Stimulated activated CD8-positive, alpha-beta memory T cell treated with anti-CD3 and anti-CD28 coated beads, Interleukin-12 subunit alpha, Interleukin-12 subunit beta, amount 100 ng/mL, for 4 hours (primary cell): ENCODE measurements at regions not wholly inside any gene's neighbourhood (a gene's known extent, or its start where the extent isn't known, plus 50 kb on each side); places are given as distances from the start of the nearest gene placed in this dataset.

Source experiments
- DNase-seq: peaks from one replicate; pipeline ENCODE4 v3.0.0-alpha.2; 2020; ENCODE audit warnings: low read depth

DNA sequence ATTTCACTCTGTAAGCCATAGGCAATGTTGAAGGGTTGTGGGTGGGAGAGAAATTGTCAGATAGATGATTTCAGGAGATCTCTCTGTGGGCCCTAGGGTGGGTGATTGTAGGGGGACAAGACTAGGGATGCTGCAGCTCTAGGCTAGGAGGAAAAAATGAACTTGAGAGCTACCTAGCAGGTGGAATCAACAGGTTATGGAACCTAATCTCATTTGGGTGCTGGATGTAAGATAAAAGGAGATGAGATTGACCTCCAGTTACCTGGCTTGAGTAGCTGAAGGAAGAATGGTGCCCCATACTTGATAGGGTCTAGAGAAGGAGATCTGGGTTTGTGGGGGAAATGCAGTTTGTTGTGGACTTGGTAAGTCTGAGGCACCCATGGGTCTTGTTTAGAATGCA lies 396.5 kb downstream of the RRAGC start:
- no peak for DNase-seq

DNA sequence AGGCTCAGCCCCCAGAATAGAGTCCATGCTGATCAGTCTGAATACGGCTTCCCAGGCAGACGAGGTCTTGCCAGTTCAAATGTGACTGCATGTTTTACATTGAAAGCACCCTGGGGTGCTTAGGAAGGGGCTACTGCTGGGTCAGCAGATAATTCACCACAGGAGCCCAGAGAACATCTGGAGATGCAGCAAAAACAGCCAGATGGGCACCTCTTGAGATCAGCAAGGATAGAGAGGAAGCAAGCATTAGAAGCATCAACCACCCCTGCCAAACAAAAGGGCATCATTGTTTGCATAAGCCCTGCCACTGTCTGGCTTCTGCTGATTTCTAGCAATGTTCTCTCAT lies 403.1 kb downstream of the RRAGC start:
- no peak for DNase-seq

DNA sequence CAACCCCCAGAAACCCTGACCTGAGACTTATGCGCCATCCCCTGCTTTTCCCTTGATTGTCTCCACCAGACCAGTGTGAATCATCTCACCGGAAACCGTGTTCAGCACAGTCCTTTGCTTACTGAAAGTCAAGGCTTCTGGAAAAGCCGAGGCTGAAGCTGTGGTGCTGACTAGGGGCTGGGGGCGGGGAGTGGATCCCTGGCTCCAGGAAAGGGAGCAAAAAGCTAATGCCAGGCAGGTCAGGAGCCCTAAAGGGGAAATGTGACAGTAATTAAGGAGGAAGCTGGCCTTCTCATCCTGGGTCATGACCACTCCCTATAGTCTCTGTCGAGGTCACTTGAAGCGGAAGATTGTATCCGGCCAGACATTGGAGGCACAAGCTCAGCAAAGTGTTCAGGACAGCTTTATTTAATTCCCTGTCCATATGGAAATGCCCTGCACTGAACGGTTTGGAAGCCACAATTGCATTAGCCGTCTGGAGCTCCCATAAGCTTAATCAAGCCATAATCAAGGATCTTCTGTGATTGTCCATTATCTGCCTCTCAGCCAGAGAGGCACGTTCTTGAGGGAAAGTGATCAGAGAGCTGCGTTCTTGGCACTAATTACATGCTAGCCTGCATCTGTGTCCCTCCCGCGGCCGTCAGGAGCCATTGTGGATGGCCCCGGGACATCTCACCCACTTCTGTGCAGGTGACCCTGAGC lies 403.6 kb downstream of the RRAGC start:
- DNase-seq, result no peak

DNA sequence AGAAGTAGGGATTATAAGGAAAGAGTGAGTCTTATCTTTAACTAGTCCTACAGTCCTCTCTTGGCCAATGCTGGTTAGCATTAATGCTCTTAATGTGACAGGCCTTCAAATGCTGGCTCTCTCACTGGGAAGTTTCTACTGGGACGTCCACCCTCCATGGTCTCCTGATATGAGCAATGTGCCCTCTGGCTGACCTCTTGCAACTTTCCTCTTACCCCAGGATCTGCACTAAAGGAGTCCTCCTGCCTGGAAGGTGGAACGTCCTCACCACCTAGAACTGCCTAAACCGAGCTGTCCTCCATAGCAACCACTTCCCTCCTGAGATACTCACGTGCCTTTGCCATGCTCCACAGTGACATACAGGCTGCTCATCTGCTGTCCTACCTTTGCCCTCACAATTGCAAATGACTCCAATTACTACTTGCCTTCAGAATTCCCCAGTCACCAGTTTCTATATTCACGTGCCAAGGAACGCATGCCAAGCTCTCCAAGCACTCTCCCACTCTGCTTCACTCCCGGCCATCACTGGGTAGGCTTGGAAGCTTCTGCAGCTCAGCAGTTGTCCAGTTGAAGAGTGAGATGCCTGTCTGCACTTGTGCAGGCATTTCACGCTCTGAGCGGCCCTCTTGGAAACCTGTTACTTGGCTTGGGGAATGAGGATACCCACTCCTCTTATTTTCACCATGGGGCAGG lies 404.7 kb downstream of the RRAGC start:
- DNase-seq, result no peak

DNA sequence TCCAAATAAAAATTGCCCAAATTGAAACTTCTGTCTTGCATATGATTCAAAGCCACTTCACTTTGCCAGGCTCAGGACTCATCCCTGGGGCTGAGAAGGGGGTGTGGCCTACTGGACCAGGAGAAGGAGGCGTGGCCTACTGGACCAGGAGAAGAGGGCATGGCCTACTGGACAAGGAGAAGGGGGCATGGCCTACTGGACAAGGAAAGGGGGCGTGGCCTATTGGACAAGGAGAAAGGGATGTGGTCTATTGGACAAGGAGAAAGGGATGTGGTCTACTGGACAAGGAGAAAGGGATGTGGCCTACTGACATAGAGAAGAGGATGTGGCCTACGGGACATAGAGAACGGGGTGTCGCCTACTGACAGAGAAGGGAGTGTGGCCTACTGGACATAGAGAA lies 405.3 kb downstream of the RRAGC start:
- DNase-seq, result no peak

DNA sequence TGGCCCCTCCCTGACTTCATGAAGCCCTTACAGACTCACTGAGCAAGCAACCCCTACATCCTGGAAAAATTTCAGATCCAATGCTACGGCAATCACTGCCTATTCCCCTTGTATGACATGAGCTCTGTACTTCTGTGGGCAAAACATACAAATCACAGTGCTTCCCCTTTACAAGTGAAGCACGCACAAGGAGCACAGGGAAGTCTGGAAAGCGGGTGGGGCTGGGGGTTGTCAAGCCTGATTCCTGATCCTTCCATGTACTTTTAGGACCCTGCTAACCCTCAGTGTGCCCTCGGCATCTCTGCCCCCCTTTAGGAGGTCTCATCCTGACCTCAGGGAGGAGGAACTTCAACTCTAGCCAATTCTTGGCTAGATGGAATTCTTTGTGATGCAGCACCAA lies 405.7 kb upstream of the POU3F1 start:
- no peak for DNase-seq

DNA sequence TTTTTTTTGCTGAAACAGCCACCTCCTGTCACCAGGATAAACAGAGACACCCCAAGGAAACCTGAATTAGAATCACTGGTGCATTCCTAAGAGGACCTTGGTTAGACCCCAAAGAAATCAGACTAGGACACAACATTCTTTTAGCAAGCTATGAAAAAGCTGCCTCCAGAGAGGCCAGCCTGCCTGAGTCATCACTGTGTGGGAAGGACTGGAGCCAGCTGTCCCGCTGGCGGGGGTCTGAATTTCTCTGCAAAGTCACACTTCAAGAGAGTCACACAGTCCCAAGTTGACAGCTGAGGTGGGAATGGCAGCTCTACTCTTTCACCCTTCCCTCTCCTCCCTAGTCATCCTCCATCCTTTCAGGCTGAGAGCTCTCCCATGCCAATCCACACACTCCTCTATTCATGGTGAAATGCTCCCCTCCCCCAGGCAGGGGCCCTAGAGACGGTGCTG lies 405.0 kb upstream of the POU3F1 start:
- no peak for DNase-seq

DNA sequence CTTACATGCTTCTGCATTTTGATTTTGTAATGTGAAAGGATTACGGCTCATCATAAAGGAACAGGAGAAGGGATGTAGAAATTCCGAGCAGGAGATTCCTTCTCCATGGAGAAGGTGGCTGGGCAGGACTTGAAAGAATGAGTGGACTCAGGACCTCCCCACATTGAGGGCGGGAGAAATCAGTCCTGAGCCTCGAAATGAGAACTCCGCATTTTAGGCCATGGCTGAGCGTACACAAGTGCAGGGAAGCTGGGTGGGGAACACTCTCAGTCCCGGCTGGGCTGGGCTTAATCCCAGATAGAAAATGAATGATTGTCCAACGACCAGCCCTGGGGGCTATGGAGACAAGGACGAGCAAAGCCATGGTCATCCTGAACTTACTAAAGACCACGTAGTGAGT lies 402.3 kb upstream of the POU3F1 start:
- DNase-seq, result no peak

DNA sequence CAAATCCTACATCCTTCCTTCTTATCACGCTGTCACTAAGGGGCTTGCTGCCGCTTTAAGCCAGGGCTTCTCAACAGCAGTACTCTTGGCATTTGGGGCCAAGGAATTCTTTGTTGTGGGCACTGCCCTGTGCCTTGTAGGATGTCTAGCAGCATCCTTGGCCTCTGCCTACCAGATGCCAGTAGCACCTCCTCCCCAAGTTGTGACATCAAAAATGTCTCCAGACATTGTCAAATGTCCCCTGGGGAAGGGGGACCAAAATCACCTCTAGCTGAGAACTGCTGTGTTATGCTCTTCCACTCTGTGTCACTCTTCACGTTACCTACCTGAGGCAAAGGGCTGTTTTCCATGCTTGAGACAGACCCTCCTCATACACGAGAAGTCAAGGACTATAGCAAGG lies 400.3 kb upstream of the POU3F1 start:
- no peak for DNase-seq

DNA sequence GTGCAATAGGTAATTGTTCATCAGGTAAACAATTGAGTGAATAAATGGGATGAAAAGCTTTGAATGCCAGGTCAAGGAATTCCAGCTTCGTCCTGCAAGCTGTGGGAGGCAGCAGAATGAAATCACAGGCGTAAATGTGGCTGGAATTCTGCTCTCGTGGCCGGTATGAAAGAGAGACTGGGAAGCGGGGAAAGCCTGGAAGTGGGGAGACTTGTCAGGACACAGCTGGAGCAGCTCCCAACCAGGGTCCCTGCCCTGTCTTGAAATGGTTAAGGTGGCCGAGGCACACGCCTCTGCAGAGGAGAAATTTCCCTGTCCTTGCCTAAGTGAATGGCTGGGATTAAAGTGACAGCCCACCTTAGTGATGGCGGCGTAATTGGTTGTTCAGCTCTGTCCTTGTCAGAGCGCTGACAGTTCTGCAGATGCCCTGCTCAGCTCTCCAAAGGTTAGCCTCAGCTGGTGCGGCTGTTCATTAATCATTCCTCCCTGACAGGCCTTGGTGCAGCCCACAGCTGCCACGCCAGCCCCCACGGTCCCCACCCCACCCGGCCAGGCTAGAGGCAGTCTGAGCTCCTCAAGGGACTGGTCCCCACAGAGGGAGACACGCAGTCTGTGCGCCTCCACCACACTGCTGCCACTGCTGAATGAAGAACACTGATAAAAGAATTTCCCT lies 398.3 kb upstream of the POU3F1 start:
- no peak for DNase-seq

DNA sequence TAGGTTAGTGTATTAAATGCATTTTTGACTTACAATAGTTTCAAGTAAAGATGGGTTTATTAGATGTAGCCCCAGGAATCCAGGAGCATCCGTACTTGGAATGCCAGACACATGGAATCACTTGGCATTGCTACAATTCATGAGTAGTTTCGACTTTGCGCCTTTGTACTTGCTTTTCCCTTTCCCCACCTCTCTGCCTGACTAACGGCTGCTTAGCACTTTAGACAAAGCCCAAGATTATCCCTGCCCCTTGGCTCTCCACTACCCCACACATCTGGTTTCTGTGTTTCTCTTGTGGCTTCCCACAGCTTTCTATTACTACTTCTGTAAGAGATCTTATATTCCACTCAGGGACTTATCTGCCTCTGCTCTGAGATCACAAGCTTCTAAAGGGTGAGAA lies 397.7 kb upstream of the POU3F1 start:
- no peak for DNase-seq

DNA sequence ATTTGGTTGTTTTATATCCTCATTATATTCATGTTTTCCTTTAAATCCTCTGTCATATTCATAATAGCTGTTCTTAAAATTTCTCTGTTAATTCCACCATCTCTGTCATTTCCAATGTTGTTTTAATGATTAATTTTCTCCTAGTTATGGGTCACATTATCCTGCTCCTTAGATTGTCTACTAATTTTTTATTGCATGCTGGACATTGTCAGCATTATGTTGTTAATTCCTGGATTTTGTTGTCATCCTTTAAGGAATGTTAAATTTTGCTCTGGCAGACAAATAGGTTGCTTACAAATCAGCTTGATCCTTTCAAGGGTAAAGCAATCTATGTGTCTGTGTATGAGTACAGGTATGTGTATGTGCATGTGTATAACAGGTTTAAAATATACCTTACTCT lies 393.8 kb upstream of the POU3F1 start:
- DNase-seq, result no peak

DNA sequence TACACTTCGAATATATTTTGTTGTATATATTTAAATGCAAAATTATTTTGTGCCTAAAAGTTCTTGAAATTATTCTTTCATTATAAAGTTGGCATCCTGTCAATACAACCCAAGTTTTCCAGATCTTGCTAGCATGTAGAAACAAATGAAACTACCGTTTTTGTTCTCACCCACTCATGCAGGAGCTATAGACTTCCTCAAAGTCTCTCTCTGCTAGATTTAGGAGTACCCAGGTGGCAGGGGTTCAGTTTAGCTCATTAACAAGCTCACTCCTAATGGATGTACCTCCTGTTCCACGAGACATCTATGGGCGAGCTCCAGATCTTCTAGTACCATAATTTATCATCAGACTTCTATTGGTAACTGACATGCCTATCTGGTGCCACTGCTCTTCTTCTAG lies 390.2 kb upstream of the POU3F1 start:
- DNase-seq, result no peak

DNA sequence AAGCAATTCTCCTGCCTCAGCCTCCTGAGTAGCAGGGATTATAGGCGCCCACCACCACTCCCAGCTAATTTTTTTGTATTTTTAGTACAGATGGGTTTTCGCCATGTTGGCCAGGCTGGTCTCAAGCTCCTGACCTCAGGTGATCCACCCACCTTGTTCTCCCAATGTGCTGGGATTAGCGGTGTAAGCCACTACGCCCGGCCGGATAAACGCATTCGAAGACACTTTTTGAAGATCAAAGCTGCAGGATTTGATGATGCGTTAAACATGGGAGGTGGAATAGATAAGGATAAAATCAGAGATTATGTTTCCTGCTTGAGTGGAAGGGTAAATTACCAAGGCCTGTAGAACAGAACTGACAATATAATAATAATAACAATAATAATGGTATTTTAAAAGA lies 389.4 kb upstream of the POU3F1 start:
- DNase-seq, result no peak

DNA sequence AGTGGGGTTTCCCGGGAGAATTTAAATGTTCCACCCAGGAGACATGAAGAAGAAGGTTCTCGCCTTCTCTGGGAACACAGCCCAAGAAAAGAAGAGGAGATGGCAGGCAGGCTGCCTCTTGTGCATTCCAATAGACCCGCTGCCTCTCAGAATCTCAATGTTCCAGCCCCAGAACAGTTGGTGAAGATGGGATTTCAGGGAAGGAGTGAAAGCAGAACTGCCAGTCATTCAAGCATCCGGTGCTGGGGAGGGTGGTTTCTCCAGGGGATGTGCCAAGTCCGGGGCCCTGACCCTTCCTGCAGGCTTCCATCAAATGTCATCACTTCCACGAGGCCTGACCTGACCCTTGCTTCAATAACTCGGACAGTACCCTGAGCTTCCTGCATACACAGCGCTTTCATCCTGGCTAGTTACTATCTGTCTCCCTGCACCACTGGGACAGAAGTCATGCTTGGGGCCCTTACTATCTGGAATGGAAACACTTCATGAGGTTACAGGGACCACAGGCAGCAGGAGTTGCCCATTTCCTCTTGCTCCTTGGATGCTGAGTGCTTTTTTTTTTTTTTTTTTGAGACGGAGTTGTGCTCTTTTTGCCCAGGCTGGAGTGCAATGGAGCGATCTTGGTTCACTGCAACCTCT lies 386.6 kb upstream of the POU3F1 start:
- no peak for DNase-seq

DNA sequence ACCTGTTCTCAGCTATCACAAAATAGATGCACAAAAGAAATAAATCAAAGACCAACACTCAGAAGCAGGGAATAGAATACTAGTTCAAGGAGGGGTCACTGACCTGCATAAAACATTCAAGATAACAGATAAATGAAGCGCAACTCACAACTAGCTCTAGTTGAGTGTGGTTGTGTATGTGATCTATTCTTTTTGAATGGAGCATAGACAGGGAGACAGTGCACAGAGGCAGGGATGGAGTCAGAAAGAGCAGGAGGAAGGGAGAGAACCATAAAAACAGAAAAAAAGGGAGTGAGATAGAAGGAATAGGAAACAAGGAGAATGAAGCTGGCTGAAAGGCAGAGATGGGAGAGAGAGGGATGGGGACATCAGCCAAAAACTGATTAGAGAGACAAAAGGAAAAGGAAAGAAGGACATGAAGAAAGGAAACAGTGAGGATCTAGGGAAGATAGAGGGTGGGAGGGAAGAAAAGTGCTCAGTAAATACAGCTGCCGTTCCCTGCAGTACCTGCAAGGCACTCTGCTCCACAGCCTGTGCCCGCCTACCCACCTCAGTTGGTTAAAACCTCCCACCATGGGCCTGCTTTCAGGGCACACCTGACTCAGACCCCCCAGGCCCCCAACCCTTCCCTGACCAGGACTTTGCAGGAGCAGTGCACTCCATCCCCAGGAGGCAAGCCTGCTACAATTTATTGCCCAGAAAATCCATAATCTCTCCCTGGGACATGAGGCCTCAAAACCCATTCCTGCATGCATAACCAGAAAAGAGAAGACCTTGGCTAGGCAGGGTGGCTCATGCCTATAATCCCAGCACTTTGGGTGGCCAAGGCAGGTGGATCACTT lies 385.2 kb upstream of the POU3F1 start:
- no peak for DNase-seq

DNA sequence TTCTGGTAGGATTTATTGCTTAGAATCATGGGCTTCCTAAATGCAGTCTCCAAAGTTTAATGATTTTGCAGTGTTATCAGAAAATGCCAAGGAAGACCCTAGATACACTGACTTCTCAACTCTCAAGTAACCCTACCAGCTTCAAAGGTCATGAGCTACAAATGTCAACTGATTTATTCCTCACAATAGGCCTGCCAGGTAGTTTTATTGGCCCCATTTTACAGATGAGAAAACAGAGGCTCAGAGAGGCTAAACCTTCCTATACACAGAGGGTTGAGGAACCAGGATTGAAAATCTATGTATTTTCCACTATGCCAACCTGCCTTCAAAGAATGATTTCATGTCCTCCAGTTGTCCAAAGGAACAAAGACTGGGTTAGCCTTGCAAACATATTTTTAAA lies 384.4 kb upstream of the POU3F1 start:
- no peak for DNase-seq

DNA sequence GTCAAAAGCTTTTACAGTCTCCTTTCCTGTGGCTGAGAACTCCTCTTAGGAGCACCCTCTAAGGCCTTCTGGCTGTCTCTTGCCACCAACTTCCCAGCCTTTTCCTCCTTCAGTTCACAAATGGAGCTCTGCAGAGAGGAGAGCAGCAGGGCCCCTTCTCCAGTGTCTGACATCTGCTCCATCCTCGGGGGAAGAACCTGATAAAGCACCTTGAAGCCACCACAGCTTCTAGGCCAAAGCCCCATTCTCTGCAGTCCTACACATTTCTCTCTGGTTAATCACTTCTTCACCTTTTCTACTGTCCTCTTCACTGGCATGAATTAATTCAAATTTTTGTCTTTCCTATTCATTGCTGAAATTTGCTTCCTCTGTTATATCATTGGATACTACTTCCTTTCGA lies 378.1 kb upstream of the POU3F1 start:
- DNase-seq, result no peak

DNA sequence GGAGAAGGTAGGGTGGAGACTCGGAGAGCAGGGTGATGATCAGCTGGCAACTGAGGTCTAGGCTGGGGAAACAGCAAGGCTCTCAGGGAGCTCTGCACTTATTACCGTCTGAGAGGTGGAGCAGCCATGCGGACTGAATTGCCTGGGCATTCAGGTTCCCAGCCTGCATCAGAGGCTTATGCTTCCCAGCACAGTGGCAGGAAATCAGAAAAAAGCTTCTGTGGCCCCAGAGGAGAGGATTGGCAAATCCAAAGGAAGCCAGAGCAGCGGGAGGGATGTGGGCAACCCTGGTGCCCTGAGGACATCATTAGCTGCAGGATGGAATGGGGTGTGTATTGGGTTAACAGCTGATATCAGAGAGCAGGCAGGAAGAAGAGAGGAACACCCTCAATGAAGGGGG lies 374.1 kb upstream of the POU3F1 start:
- no peak for DNase-seq

DNA sequence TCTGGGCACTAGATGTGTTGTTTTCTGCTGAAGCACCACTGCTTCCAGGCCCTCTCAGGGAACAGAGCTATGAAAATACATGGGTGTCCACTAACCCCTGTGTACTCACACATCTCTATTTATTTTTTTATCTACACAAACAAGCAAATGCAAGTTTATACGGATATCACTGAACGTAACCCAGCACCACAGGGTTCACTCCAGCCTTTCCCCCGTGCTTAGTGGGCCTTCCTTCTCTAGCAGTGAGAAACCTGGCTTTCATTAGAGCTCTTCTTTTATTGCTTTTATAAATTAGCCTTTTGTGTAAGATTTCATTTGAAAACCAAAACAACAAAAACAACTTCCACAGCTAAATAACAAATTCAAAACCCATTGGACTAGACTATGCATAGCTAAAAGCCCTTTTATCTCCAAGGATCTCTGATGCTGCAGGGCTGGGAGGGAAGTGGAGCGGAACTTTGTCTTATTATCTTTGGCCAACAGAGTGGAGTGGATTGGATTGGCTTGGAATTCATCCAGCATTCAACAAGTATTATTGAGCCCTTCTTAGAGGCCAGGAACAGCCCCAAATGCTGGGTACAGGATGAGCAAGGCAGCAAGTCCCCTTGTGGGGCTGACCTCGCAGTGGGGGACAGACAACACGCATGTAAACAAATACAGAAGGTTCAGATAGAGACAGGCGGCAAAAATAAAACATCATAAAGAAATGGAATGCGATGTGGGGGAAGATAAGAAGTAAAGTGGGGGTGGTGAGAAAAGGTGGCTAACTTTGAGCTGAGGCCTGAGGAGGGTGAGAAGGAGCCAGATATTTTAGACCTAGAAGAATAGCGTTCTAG lies 371.8 kb upstream of the POU3F1 start:
- DNase-seq, result no peak

DNA sequence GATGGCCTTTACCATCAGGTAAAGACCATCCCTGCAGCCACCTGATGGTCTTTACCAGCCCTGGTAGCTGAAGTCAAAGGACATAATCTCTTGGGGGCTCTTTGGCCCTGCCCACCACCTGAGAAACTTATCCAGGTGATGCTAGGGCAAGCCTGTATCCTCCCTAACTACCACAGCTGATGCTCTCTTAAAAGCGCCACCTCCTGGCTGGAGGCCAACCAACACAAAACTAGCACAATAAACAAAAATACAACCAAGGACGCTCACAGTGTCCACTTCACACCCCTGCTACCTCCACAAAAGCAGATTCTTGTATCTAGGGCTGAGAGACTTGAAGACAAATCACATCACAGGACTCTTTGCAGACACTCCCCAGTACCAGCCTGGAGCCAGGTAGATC lies 357.1 kb upstream of the POU3F1 start:
- no peak for DNase-seq
